IMR-90 (cell line): ENCODE measurements at regions not wholly inside any gene's neighbourhood (a gene's known extent, or its start where the extent isn't known, plus 50 kb on each side); places are given as distances from the start of the nearest gene placed in this dataset.

Experiments used
- ATAC-seq: fragments of 200-7000 bp; cut with Tn5 transposase; 2 replicates; pipeline ENCODE4 v1.9.1; 2020; ENCODE audit warnings: low read depth, mild to moderate bottlenecking, moderate library complexity
- BruUV-seq: library from RNA; stranded (reverse); fragments of 400-500 nt; replicated peaks from 2 replicates; lab custom pipeline; 2021; lab: Mats Ljungman, UMichigan
- CTCF ChIA-PET: fragments of 300-600 bp; formaldehyde crosslinking; extraction: SDS; loops from one replicate; lab custom pipeline; 2021; ENCODE audit warnings: antibody characterized with exemption; lab: Yijun Ruan, JAX
- POLR2A ChIA-PET: fragments of 300-600 bp; sonication (Branson Sonifier 250); formaldehyde crosslinking; loops from one replicate; lab custom pipeline; 2022; ENCODE audit warnings: antibody characterized with exemption; ENCODE audit not compliant: unreplicated experiment; lab: Charles Lee
- DNase-seq: peaks from one replicate; pipeline ENCODE4 v3.0.0; 2013
- H2AFZ ChIP-seq: replicated peaks from 2 replicates; pipeline ENCODE3; 2013; ENCODE audit warnings: low read length, mild to moderate bottlenecking; ENCODE audit not compliant: poor library complexity
- H2AK5ac ChIP-seq: 2 replicates; pipeline ENCODE4 v1.6.1; 2013; ENCODE audit warnings: low read depth, low read length, inconsistent platforms
- H2AK9ac ChIP-seq: replicated peaks from 2 replicates; pipeline ENCODE3; 2013; ENCODE audit warnings: mild to moderate bottlenecking, low read depth, low read length, moderate library complexity; ENCODE audit not compliant: poor library complexity
- H2BK120ac ChIP-seq: 2 replicates; pipeline ENCODE4 v1.6.1; 2013; ENCODE audit warnings: low read depth, low read length, inconsistent platforms
- H2BK15ac ChIP-seq: 3 replicates; pipeline ENCODE4 v1.6.1; 2013; ENCODE audit warnings: low read depth, low read length, inconsistent platforms
- H2BK20ac ChIP-seq: 2 replicates; pipeline ENCODE4 v1.6.1; 2013; ENCODE audit warnings: low read depth, mild to moderate bottlenecking, inconsistent platforms, low read length, moderate library complexity
- H2BK5ac ChIP-seq: 2 replicates; pipeline ENCODE4 v1.6.1; 2013; ENCODE audit warnings: mild to moderate bottlenecking, low read depth, low read length, inconsistent platforms; ENCODE audit not compliant: poor library complexity, severe bottlenecking
- H3K14ac ChIP-seq: replicated peaks from 2 replicates; pipeline ENCODE4 v1.6.1; 2013; ENCODE audit warnings: low read depth, low read length, inconsistent platforms
- H3K18ac ChIP-seq: 2 replicates; pipeline ENCODE4 v1.6.1; 2013; ENCODE audit warnings: low read depth, low read length, control low read depth
- H3K23ac ChIP-seq: 2 replicates; pipeline ENCODE4 v1.6.1; 2013; ENCODE audit warnings: low read depth, low read length, inconsistent platforms
- H3K27ac ChIP-seq: 2 replicates; pipeline ENCODE4 v1.5.1; 2013; ENCODE audit warnings: mild to moderate bottlenecking, control low read depth, low read length; ENCODE audit not compliant: insufficient read depth
- H3K27me3 ChIP-seq: 2 replicates; pipeline ENCODE4 v1.6.1; 2013; ENCODE audit warnings: low read length; ENCODE audit not compliant: control insufficient read depth, insufficient read depth
- H3K36me3 ChIP-seq: 2 replicates; pipeline ENCODE4 v1.6.1; 2013; ENCODE audit warnings: low read length, mixed read lengths; ENCODE audit not compliant: control insufficient read depth, insufficient read depth
- H3K4ac ChIP-seq: 2 replicates; pipeline ENCODE4 v1.6.1; 2013; ENCODE audit warnings: low read depth, low read length, inconsistent platforms
- H3K4me1 ChIP-seq: 2 replicates; pipeline ENCODE4 v1.6.1; 2013; ENCODE audit warnings: low read length, mixed read lengths; ENCODE audit not compliant: control insufficient read depth, insufficient read depth
- H3K4me2 ChIP-seq: 2 replicates; pipeline ENCODE4 v1.6.1; 2013; ENCODE audit warnings: low read depth, mild to moderate bottlenecking, control low read depth, low read length, moderate library complexity
- H3K4me3 ChIP-seq: 2 replicates; pipeline ENCODE4 v1.5.1; 2013; ENCODE audit warnings: low read depth, mild to moderate bottlenecking, control low read depth, low read length, moderate library complexity; ENCODE audit not compliant: insufficient read depth
- H3K56ac ChIP-seq: 2 replicates; pipeline ENCODE4 v1.6.1; 2013; ENCODE audit warnings: low read length, inconsistent platforms; ENCODE audit not compliant: insufficient read depth; ENCODE audit errors: extremely low read depth
- H3K79me1 ChIP-seq, 2 experiments: 2 replicates each; pipeline ENCODE4 v1.6.1; 2013; ENCODE audit warnings: low read length in 2 of 2, inconsistent platforms in 1 of 2, low read depth in 1 of 2
- H3K9ac ChIP-seq: 2 replicates; pipeline ENCODE4 v1.6.1; 2013; ENCODE audit warnings: low read depth, low read length, control low read depth
- H3K9me1 ChIP-seq: 2 replicates; pipeline ENCODE4 v1.6.1; 2013; ENCODE audit warnings: low read length, inconsistent platforms; ENCODE audit not compliant: insufficient read depth
- H3K9me3 ChIP-seq: 2 replicates; pipeline ENCODE4 v1.6.1; 2013; ENCODE audit warnings: low read length; ENCODE audit not compliant: control insufficient read depth, insufficient read depth
- H4K20me1 ChIP-seq: 2 replicates; pipeline ENCODE4 v1.6.1; 2013; ENCODE audit warnings: low read length, inconsistent platforms; ENCODE audit not compliant: insufficient read depth
- H4K5ac ChIP-seq: 2 replicates; pipeline ENCODE4 v1.6.1; 2013; ENCODE audit warnings: mild to moderate bottlenecking, low read depth, low read length, control low read depth
- H4K8ac ChIP-seq, 2 experiments: 2 replicates each; pipeline ENCODE4 v1.6.1; 2013; ENCODE audit warnings: low read depth in 2 of 2, low read length in 2 of 2, control low read depth in 1 of 2, inconsistent platforms in 1 of 2
- H4K91ac ChIP-seq: 2 replicates; pipeline ENCODE4 v1.6.1; 2013; ENCODE audit warnings: low read depth, low read length, inconsistent platforms; ENCODE audit not compliant: insufficient read depth
- BHLHE40 ChIP-seq: fragments of 150-350 bp; IDR thresholded peaks from 2 replicates; pipeline ENCODE4 v1.6.1; 2016; ENCODE audit warnings: mild to moderate bottlenecking, low read depth, low read length
- CEBPB ChIP-seq: IDR thresholded peaks from 2 replicates; pipeline ENCODE4 v1.6.1; 2012; ENCODE audit warnings: low read depth, low read length, improper control_type of control experiment
- CHD1 ChIP-seq: IDR thresholded peaks from 2 replicates; pipeline ENCODE4 v1.6.1; 2012; ENCODE audit warnings: low read depth, low read length, improper control_type of control experiment
- CTCF ChIP-seq: conservative IDR thresholded peaks from 2 replicates; pipeline ENCODE4 v1.5.1; 2012; ENCODE audit warnings: mild to moderate bottlenecking, low read depth, low read length, improper control_type of control experiment
- ELK1 ChIP-seq: fragments of 150-350 bp; IDR thresholded peaks from 2 replicates; pipeline ENCODE4 v1.6.1; 2016; ENCODE audit warnings: low read depth, mild to moderate bottlenecking, low read length, moderate library complexity, borderline replicate concordance
- FOS ChIP-seq: fragments of 150-350 bp; IDR thresholded peaks from 2 replicates; pipeline ENCODE4 v1.6.1; 2016; ENCODE audit warnings: low read depth, low read length
- MAFK ChIP-seq: IDR thresholded peaks from 2 replicates; pipeline ENCODE4 v1.6.1; 2012; ENCODE audit warnings: low read depth, low read length, improper control_type of control experiment
- MAZ ChIP-seq: IDR thresholded peaks from 2 replicates; pipeline ENCODE4 v1.6.1; 2012; ENCODE audit warnings: low read depth, mild to moderate bottlenecking, low read length, improper control_type of control experiment, moderate library complexity, borderline replicate concordance
- MXI1 ChIP-seq: IDR thresholded peaks from 2 replicates; pipeline ENCODE4 v1.6.1; 2012; ENCODE audit warnings: low read depth, mild to moderate bottlenecking, low read length, moderate library complexity, borderline replicate concordance
- NFE2L2 ChIP-seq: fragments of 150-350 bp; IDR thresholded peaks from 2 replicates; pipeline ENCODE4 v1.6.1; 2016; ENCODE audit warnings: low read depth, mild to moderate bottlenecking, low read length
- RAD21 ChIP-seq: IDR thresholded peaks from 2 replicates; pipeline ENCODE4 v1.6.1; 2012; ENCODE audit warnings: low read length, improper control_type of control experiment
- RCOR1 ChIP-seq: IDR thresholded peaks from 2 replicates; pipeline ENCODE4 v1.6.1; 2012; ENCODE audit warnings: mild to moderate bottlenecking, low read length, improper control_type of control experiment; ENCODE audit not compliant: insufficient replicate concordance
- RFX5 ChIP-seq: IDR thresholded peaks from 2 replicates; pipeline ENCODE4 v1.8.0; 2012; ENCODE audit warnings: low read depth, mild to moderate bottlenecking, low read length, moderate library complexity
- USF2 ChIP-seq: fragments of 150-350 bp; IDR thresholded peaks from 2 replicates; pipeline ENCODE4 v1.6.1; 2017; ENCODE audit warnings: mild to moderate bottlenecking, antibody characterized with exemption, low read length, low read depth
- WGBS, 2 experiments: methylation state at CpG; one replicate each; pipeline versions ENCODE4 v1.1.5 to v1.1.7; 2013; ENCODE audit warnings: missing lambda C conversion rate in 2 of 2; ENCODE audit not compliant: insufficient read length in 1 of 2; ENCODE audit errors: extremely low coverage in 2 of 2; 5-methylcytosine and 5-hydroxymethylcytosine counted together
- dilution Hi-C: fragments of 300-500 bp; cut with HindIII; formaldehyde crosslinking; loops from one replicate; pipeline ENCODE4 v1.14.3; 2018; ENCODE audit warnings: low sequenced_read_pairs; ENCODE audit not compliant: unreplicated experiment
- in situ Hi-C: fragments of 300-500 bp; cut with MboI; formaldehyde crosslinking; loops from 3 replicates; pipeline ENCODE4 v1.14.3; 2019; ENCODE audit warnings: low sequenced_read_pairs, inconsistent platforms, mixed read lengths
- intact Hi-C: fragments of 100-400 bp; cut with micrococcal nuclease; formaldehyde crosslinking; loops from 2 replicates; pipeline ENCODE4 v1.10.0; 2022

- Histone ChIP-seq H3K56ac (no peak overlapping the region), H2BK20ac (no peak overlapping the region), H3K18ac (no peak overlapping the region), H3K23ac (no peak overlapping the region), H4K8ac (no peak overlapping the region), H3K27me3 (no peaks in the 10 kb centered on the region), H3K9ac (no peak overlapping the region), H3K4ac (no peak overlapping the region), H4K91ac (no peak overlapping the region), H4K5ac (no peak overlapping the region), H3K27ac (no peak overlapping the region), H3K14ac (no peak overlapping the region), H3K36me3 (no peaks in the 10 kb centered on the region), H2AK9ac (no peak overlapping the region), H2AK5ac (no peak overlapping the region), H2AFZ (no peak overlapping the region), H3K9me3 (no peaks in the 10 kb centered on the region), H3K4me3 (no peak overlapping the region), H3K4me2 (no peak overlapping the region), H3K4me1 (no peaks in the 10 kb centered on the region), H4K20me1 (no peaks in the 10 kb centered on the region), H3K79me1 (no peaks in the 10 kb centered on the region), H2BK15ac (no peak overlapping the region), H2BK120ac (no peak overlapping the region), H2BK5ac (no peak overlapping the region), H3K9me1 (no peaks in the 10 kb centered on the region)
- intact Hi-C loops = no loop called here
- in situ Hi-C loops = no loop called here
- DNase-seq (no peak), ATAC-seq (no peak)
- BruUV-seq = no TSS peak
- dilution Hi-C loops = no loop called here
- CTCF ChIA-PET = no interaction called here
- WGBS, 2 experiments = 43% methylated on average over 1 of the region's 4 CpGs; no CpG with 5 or more reads in 1 of the 2 experiments
- TF ChIP-seq RCOR1 (no peak), NFE2L2 (no peak), FOS (no peak), MXI1 (no peak), MAFK (no peak), MAZ (no peak), CHD1 (no peak), ELK1 (no peak), RAD21 (no peak), CEBPB (no peak), USF2 (no peak), BHLHE40 (no peak), CTCF (no peak), RFX5 (no peak)
- POLR2A ChIA-PET = no interaction called here
Observed at GRCh38 chr2:20882466-20883170, 59.7 kb upstream of the LDAH start.
